Mucosa of descending colon (tissue), 3 donors: ENCODE measurements at regions not wholly inside any gene's neighbourhood (a gene's known extent, or its start where the extent isn't known, plus 50 kb on each side); places are given as distances from the start of the nearest gene placed in this dataset.

Experiments used
- ATAC-seq: fragments of 200-7000 bp; cut with Tn5 transposase; one replicate; pipeline ENCODE4 v1.9.1; 2020; ENCODE audit warnings: mild to moderate bottlenecking, moderate library complexity
- DNase-seq, 3 donors: peaks; one replicate each; pipeline ENCODE4 v3.0.0-alpha.2; 2020
- H3K36me3 ChIP-seq: fragments of 200-600 bp; one replicate; pipeline ENCODE4 v1.8.0; 2021; ENCODE audit warnings: low read depth, mild to moderate bottlenecking
- H3K4me1 ChIP-seq: fragments of 200-600 bp; one replicate; pipeline ENCODE4 v1.8.0; 2021; ENCODE audit warnings: low read depth, mild to moderate bottlenecking
- H3K4me3 ChIP-seq: fragments of 200-600 bp; one replicate; pipeline ENCODE4 v1.8.0; 2021; ENCODE audit warnings: mild to moderate bottlenecking
- H3K9me3 ChIP-seq: fragments of 200-600 bp; one replicate; pipeline ENCODE4 v1.8.0; 2021; ENCODE audit warnings: mild to moderate bottlenecking
- intact Hi-C, 2 donors: fragments of 100-400 bp; cut with DNase I in 1 of 2; cut with micrococcal nuclease in 1 of 2; formaldehyde crosslinking; loops; one replicate each; pipeline versions ENCODE4 v1.11.0 to v1.11.1; 2022; cut with DNase I, micrococcal nuclease
- TF ChIP-seq, protein P1 (sequence below): fragments of 200-600 bp; IDR thresholded peaks from one replicate; pipeline ENCODE4 v1.8.0; 2022; ENCODE audit warnings: antibody characterized with exemption, mild to moderate bottlenecking
- donor health status: DM: no; HTN: no; CAD: no; lungs with moderate emphysema.
- donor health status: DM: no; HTN: no; CAD: no.
- donor health status: DM: no; HTN: yes; CAD: no.

DNA sequence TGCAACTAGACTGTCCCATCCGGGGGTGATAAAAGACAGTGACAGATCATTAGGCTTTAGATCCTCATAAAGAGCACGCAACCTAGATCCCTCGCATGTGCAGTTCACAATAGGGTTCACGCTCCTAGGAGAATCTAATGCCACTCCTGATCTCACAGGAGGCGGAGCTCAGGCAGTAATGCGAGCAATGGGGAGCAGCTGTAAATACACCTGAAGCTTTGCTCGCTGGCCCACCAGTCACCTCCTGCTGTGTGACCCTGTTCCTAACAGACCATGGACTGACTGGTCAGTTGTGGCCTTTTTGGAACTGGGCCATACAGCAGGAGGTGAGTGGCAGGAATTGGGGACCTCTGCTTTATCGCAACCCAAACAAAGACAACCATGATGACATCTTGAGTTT is 173.2 kb downstream of the DLEU7 start:
- TF ChIP-seq, protein P1, sequence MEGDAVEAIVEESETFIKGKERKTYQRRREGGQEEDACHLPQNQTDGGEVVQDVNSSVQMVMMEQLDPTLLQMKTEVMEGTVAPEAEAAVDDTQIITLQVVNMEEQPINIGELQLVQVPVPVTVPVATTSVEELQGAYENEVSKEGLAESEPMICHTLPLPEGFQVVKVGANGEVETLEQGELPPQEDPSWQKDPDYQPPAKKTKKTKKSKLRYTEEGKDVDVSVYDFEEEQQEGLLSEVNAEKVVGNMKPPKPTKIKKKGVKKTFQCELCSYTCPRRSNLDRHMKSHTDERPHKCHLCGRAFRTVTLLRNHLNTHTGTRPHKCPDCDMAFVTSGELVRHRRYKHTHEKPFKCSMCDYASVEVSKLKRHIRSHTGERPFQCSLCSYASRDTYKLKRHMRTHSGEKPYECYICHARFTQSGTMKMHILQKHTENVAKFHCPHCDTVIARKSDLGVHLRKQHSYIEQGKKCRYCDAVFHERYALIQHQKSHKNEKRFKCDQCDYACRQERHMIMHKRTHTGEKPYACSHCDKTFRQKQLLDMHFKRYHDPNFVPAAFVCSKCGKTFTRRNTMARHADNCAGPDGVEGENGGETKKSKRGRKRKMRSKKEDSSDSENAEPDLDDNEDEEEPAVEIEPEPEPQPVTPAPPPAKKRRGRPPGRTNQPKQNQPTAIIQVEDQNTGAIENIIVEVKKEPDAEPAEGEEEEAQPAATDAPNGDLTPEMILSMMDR: no peak
- no peaks in the 10 kb centered on the region for H3K4me1 ChIP-seq
- no peaks in the 10 kb centered on the region for H3K36me3 ChIP-seq
- ATAC-seq: no peak
- no peaks in the 10 kb centered on the region for H3K9me3 ChIP-seq
- H3K4me3 ChIP-seq: no peak overlapping the region
- no peak for DNase-seq
- intact Hi-C loops: no loop called here

DNA sequence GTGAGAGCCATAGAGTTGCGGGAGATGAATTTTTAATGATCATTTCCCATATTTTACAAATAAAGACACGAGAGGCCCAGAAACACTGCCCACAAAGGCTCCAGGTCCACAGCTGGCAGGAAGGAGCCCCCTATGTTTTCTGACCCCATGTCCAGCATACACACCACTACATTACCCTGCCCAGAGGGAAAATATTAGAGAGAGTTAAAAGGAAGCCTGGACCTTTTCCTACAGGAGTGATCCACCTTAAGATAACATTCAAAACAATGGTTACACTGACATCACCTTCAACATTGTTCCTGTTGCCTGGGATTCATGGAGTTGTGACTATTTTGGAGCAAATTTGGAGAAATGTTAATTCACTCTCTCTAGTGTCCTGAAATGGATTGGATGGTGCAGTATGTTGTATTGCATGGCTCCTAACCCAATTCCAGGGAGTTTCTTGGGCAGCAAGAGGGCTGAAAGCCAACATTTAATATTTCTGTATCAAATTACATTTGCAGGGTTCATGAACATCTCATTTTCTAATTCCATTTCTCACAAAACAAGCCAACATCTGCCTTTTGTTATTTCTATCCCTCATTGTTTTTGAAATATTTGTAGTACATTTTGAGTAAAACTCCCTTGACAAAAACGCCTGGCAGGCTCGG is 172.5 kb downstream of the DLEU7 start:
- ATAC-seq (no peak), DNase-seq (no peak)
- intact Hi-C loops: no loop called here
- H3K4me3 ChIP-seq: no peak overlapping the region
- H3K9me3 ChIP-seq: no peaks in the 10 kb centered on the region
- H3K36me3 ChIP-seq: no peaks in the 10 kb centered on the region
- TF ChIP-seq, protein P1: no peak
- H3K4me1 ChIP-seq: no peaks in the 10 kb centered on the region

DNA sequence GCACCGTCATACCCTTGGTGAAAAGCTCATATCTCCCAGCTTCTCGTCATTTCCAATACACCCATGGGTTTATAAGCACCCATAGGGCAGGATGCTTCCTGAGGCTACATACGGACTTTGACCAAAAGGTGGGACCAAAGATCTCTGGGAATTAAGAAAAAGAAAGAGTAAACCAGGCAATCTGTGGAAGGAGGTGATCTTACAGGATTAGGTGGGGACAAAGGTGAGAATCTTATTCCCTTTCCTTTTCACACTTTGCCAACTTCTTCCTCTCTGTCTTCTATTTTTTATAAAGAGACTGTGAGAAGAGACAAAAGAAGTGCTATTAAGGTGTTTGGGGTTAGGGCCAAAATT is 172.0 kb downstream of the DLEU7 start:
- no peak for DNase-seq
- intact Hi-C loops: no loop called here
- ATAC-seq: no peak
- TF ChIP-seq, protein P1: no peak
- Histone ChIP-seq H3K4me1 (no peaks in the 10 kb centered on the region), H3K4me3 (no peak overlapping the region), H3K36me3 (no peaks in the 10 kb centered on the region), H3K9me3 (no peaks in the 10 kb centered on the region)

DNA sequence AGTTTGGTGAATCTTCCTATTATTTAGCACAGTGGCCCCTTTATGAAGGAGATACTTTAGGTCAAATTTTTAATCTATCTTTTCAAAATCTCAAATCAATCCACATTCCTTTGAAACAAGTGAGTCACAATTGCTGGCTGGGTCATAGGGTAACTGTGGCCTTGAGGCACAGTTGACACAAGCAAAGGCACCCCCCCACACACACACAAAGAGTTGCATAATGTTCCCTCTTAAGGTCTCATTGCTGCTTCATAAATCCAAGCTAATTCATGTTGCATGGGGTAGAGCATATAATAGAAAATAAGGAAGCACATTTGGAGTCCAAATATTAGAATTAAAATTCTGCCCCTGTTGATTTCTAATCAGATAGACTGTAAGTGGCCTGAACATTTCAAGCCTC is 171.5 kb downstream of the DLEU7 start:
- intact Hi-C loops: no loop called here
- Histone ChIP-seq H3K4me1 (no peaks in the 10 kb centered on the region), H3K4me3 (no peak overlapping the region), H3K36me3 (no peaks in the 10 kb centered on the region), H3K9me3 (no peaks in the 10 kb centered on the region)
- ATAC-seq (no peak), DNase-seq (no peak)
- TF ChIP-seq, protein P1: no peak

DNA sequence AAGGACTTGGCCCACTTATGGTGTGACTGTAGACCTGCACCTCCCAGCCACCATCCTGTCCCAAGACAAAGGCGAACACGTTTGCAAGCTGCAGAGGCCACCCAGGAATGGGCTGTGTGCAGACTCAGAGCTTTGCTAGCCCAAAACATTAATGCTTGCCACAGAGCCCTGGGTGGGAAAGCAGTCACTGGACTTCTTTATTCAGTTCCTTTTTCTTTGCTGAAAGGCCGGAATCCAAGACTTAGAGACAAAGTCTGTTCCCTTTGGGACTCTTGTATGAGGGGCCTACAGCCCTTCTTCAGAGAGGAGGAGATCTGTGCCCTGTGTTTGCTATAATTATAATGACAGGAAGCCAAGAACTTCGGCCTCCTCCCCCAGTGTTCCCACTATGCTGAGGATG is 167.8 kb downstream of the DLEU7 start:
- H3K36me3 ChIP-seq: no peaks in the 10 kb centered on the region
- DNase-seq: no peak
- intact Hi-C loops: no loop called here
- H3K4me3 ChIP-seq: no peak overlapping the region
- TF ChIP-seq, protein P1: no peak
- no peak for ATAC-seq
- H3K4me1 ChIP-seq: no peaks in the 10 kb centered on the region
- H3K9me3 ChIP-seq: no peaks in the 10 kb centered on the region

DNA sequence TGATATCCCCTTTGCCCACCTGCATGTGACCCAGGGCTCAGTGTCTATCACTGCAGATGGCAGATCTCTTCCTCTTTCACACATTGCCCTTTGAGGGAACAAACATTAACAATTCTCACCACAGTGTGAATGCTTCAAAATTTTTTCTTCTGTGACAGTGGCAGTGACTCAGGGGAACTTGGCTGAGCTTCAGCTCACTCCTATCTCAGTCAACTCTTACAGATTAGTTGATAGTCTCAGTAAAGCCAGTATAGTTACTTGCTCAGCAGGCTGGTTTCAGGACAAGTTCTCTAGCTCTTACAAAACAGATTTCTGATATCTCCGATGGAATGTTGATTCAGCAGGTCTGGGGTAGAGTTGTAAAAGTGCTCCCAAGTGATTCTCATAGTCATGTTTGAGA is 166.9 kb downstream of the DLEU7 start:
- TF ChIP-seq, protein P1: no peak
- Histone ChIP-seq H3K9me3 (no peaks in the 10 kb centered on the region), H3K4me3 (no peak overlapping the region), H3K4me1 (no peaks in the 10 kb centered on the region), H3K36me3 (no peaks in the 10 kb centered on the region)
- ATAC-seq: peak; percentile 41
- no peak for DNase-seq
- intact Hi-C loops: no loop called here
